ENCODE measurements at regions not wholly inside any gene's neighbourhood (a gene's known extent, or its start where the extent isn't known, plus 50 kb on each side); places are given as distances from the start of the nearest gene placed in this dataset.

GRCh38 chr3:14305324-14305723 is 97.1 kb upstream of the SLC6A6 start:
- TF ChIP-seq EZH2 (IDR thresholded peaks at IDR 0.05; ENCODE audit: low read depth), result no peak
- TF ChIP-seq CTCF (conservative IDR thresholded peaks at IDR 0.05), result no peak
